HCT116 (cell line): ENCODE measurements at regions not wholly inside any gene's neighbourhood (a gene's known extent, or its start where the extent isn't known, plus 50 kb on each side); places are given as distances from the start of the nearest gene placed in this dataset.

Experiments
- ATF3 ChIP-seq: IDR thresholded peaks from 2 replicates; pipeline ENCODE4 v1.6.1; 2012
- CEBPB ChIP-seq: IDR thresholded peaks from 2 replicates; pipeline ENCODE4 v1.6.1; 2012; ENCODE audit warnings: low read depth
- CTCF ChIP-seq, 3 experiments: fragments of 200-600 bp in 1 of 3; sonication (generic) in 1 of 3; IDR thresholded peaks in 2 of 3; conservative IDR thresholded peaks in 1 of 3; 2 replicates each; pipeline ENCODE4 v1.5.1; 2012 to 2017; ENCODE audit warnings: low read depth in 2 of 3, low read length in 2 of 3, antibody characterized with exemption in 1 of 3, borderline replicate concordance in 1 of 3, control low read depth in 1 of 3, mild to moderate bottlenecking in 1 of 3, mixed read lengths in 1 of 3, mixed run types in 1 of 3, moderate library complexity in 1 of 3; ENCODE audit not compliant: insufficient read depth in 1 of 3
- EGR1 ChIP-seq: IDR thresholded peaks from 2 replicates; pipeline ENCODE4 v1.6.1; 2012; ENCODE audit warnings: low read depth
- EZH2 ChIP-seq: fragments of 200-600 bp; sonication (generic); IDR thresholded peaks from 2 replicates; pipeline ENCODE4 v1.6.1; 2017; ENCODE audit warnings: antibody characterized with exemption, mixed run types
- MAX ChIP-seq: IDR thresholded peaks from 2 replicates; pipeline ENCODE4 v1.6.1; 2012
- POLR2A ChIP-seq: IDR thresholded peaks from 2 replicates; pipeline ENCODE4 v1.7.0; 2011; ENCODE audit warnings: borderline replicate concordance; ENCODE audit not compliant: insufficient read depth, insufficient read length; ENCODE audit errors: extremely low read depth
- POLR2AphosphoS5 ChIP-seq: IDR thresholded peaks from 2 replicates; pipeline ENCODE4 v1.6.1; 2011; ENCODE audit warnings: mild to moderate bottlenecking, low read depth, low read length, moderate library complexity
- RAD21 ChIP-seq: IDR thresholded peaks from 2 replicates; pipeline ENCODE4 v1.6.1; 2012; ENCODE audit warnings: low read depth, mild to moderate bottlenecking
- REST ChIP-seq: IDR thresholded peaks from 2 replicates; pipeline ENCODE4 v1.6.1; 2012; ENCODE audit warnings: low read depth
- SIN3A ChIP-seq: IDR thresholded peaks from 2 replicates; pipeline ENCODE4 v1.6.1; 2012; ENCODE audit warnings: low read depth
- SP1 ChIP-seq: IDR thresholded peaks from 2 replicates; pipeline ENCODE4 v1.6.1; 2012; ENCODE audit warnings: low read depth

- TF ChIP-seq MAX (no peak), CTCF (IDR thresholded peaks at IDR 0.05 in 2 of 3, conservative IDR thresholded peaks at IDR 0.05 in 1 of 3; ENCODE audit: borderline replicate concordance in 1 of 3, insufficient read depth in 1 of 3, low read depth in 2 of 3, low read length in 2 of 3) (no peak), REST (no peak), EZH2 (no peak), POLR2A (no peak), SP1 (no peak), EGR1 (no peak), RAD21 (no peak), ATF3 (no peak), CEBPB (no peak), POLR2AphosphoS5 (no peak), SIN3A (no peak)
These were observed 262.6 kb downstream of the TNS1 start for GRCh38 chr2:217740178-217740577.
